A673 (cell line): ENCODE measurements at regions not wholly inside any gene's neighbourhood (a gene's known extent, or its start where the extent isn't known, plus 50 kb on each side); places are given as distances from the start of the nearest gene placed in this dataset.

Experiments
- BruUV-seq: library from RNA; stranded (reverse); fragments of 400-500 nt; replicated peaks from 2 replicates; lab custom pipeline; 2021; lab: Mats Ljungman, UMichigan
- CTCF ChIA-PET: fragments of 300-600 bp; sonication (Branson Sonifier 250); formaldehyde crosslinking; loops from one replicate; lab custom pipeline; 2022; ENCODE audit warnings: antibody characterized with exemption; lab: Charles Lee
- POLR2A ChIA-PET: fragments of 300-600 bp; sonication (Branson Sonifier 250); formaldehyde crosslinking; loops from one replicate; lab custom pipeline; 2022; ENCODE audit warnings: antibody characterized with exemption; ENCODE audit not compliant: low non-redundant PET; lab: Charles Lee
- DNase-seq: peaks from one replicate; pipeline ENCODE4 v3.0.0-alpha.2; 2015; ENCODE audit warnings: low spot score
- H3K27ac ChIP-seq: fragments of 200-600 bp; sonication (generic); 2 replicates; pipeline ENCODE4 v1.5.1; 2016; ENCODE audit warnings: mixed run types, low read depth, mild to moderate bottlenecking, mixed read lengths, antibody characterized with exemption, low read length; ENCODE audit not compliant: poor library complexity, severe bottlenecking
- H3K27me3 ChIP-seq: fragments of 200-600 bp; sonication (generic); replicated peaks from 2 replicates; pipeline ENCODE4 v1.6.1; 2017; ENCODE audit warnings: mixed run types, low read depth, mild to moderate bottlenecking, mixed read lengths, antibody characterized with exemption, low read length; ENCODE audit not compliant: insufficient read depth, poor library complexity
- H3K36me3 ChIP-seq: fragments of 200-600 bp; sonication (generic); 2 replicates; pipeline ENCODE4 v1.6.1; 2016; ENCODE audit warnings: mixed run types, mild to moderate bottlenecking, mixed read lengths, antibody characterized with exemption, low read length; ENCODE audit not compliant: insufficient read depth, poor library complexity, severe bottlenecking
- H3K4me1 ChIP-seq: fragments of 200-600 bp; sonication (generic); 2 replicates; pipeline ENCODE4 v1.6.1; 2017; ENCODE audit warnings: mixed run types, mild to moderate bottlenecking, mixed read lengths, antibody characterized with exemption, low read length; ENCODE audit not compliant: insufficient read depth, poor library complexity, severe bottlenecking
- H3K4me3 ChIP-seq: fragments of 200-600 bp; sonication (generic); 2 replicates; pipeline ENCODE4 v1.5.1; 2016; ENCODE audit warnings: low read depth, mixed run types, mild to moderate bottlenecking, mixed read lengths, low read length; ENCODE audit not compliant: poor library complexity, severe bottlenecking
- H3K9me3 ChIP-seq: fragments of 200-600 bp; sonication (generic); 2 replicates; pipeline ENCODE4 v1.6.1; 2016; ENCODE audit warnings: mixed run types, low read depth, mild to moderate bottlenecking, mixed read lengths, antibody characterized with exemption, low read length; ENCODE audit not compliant: poor library complexity, severe bottlenecking
- EZH2 ChIP-seq: fragments of 200-600 bp; sonication (generic); IDR thresholded peaks from 2 replicates; pipeline ENCODE4 v1.6.1; 2017; ENCODE audit warnings: borderline replicate concordance, low read depth, mild to moderate bottlenecking, mixed read lengths, antibody characterized with exemption, low read length; ENCODE audit not compliant: poor library complexity, severe bottlenecking
- intact Hi-C: fragments of 100-400 bp; cut with micrococcal nuclease; formaldehyde crosslinking; loops from one replicate; pipeline ENCODE4 v1.10.0; 2022; ENCODE audit not compliant: unreplicated experiment
- TF ChIP-seq, protein P1 (sequence below): fragments of 300-800, 200-600 bp; sonication (generic); conservative IDR thresholded peaks from 2 replicates; pipeline ENCODE4 v1.5.1; 2017; ENCODE audit warnings: low read depth, mild to moderate bottlenecking, antibody characterized with exemption, low read length, moderate library complexity, mixed read lengths

- TF ChIP-seq, protein P1, sequence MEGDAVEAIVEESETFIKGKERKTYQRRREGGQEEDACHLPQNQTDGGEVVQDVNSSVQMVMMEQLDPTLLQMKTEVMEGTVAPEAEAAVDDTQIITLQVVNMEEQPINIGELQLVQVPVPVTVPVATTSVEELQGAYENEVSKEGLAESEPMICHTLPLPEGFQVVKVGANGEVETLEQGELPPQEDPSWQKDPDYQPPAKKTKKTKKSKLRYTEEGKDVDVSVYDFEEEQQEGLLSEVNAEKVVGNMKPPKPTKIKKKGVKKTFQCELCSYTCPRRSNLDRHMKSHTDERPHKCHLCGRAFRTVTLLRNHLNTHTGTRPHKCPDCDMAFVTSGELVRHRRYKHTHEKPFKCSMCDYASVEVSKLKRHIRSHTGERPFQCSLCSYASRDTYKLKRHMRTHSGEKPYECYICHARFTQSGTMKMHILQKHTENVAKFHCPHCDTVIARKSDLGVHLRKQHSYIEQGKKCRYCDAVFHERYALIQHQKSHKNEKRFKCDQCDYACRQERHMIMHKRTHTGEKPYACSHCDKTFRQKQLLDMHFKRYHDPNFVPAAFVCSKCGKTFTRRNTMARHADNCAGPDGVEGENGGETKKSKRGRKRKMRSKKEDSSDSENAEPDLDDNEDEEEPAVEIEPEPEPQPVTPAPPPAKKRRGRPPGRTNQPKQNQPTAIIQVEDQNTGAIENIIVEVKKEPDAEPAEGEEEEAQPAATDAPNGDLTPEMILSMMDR, result no peak
- no peak for TF ChIP-seq EZH2
- CTCF ChIA-PET, result no interaction called here
- H3K27me3 ChIP-seq, result peaks cover 80% of the 10 kb centered on the region
- no peak overlapping the region for H3K4me3 ChIP-seq
- intact Hi-C loops, result no loop called here
- DNase-seq, result no peak
- H3K36me3 ChIP-seq, result no peaks in the 10 kb centered on the region
- POLR2A ChIA-PET, result no interaction called here
- no peaks in the 10 kb centered on the region for H3K9me3 ChIP-seq
- BruUV-seq, result no TSS peak
- no peaks in the 10 kb centered on the region for H3K4me1 ChIP-seq
- no peak overlapping the region for H3K27ac ChIP-seq
Measured at GRCh38 chr17:79473876-79474440, 136.9 kb downstream of the RBFOX3 start.

GRCh38 chr17:79473111-79473875 is 137.6 kb downstream of the RBFOX3 start:
- no peaks in the 10 kb centered on the region for H3K9me3 ChIP-seq
- intact Hi-C loops, result no loop called here
- BruUV-seq, result no TSS peak
- no peak overlapping the region for H3K27ac ChIP-seq
- H3K4me1 ChIP-seq, result no peaks in the 10 kb centered on the region
- no peaks in the 10 kb centered on the region for H3K36me3 ChIP-seq
- TF ChIP-seq EZH2, result no peak
- TF ChIP-seq, protein P1, result no peak
- ChIA-PET POLR2A (no interaction called here), CTCF (no interaction called here)
- H3K4me3 ChIP-seq, result no peak overlapping the region
- H3K27me3 ChIP-seq, result peaks cover 78% of the 10 kb centered on the region
- DNase-seq, result no peak

GRCh38 chr17:79470754-79471153 is 140.1 kb downstream of the RBFOX3 start:
- ChIA-PET CTCF (interaction anchor here (0.7 kb wide), 1 partner anchor 432 kb away, joined by 3 read pairs; no protein-coding TSS in a partner anchor), POLR2A (interaction anchor here (0.6 kb wide), 1 partner anchor 12 kb away, joined by 3 read pairs; no protein-coding TSS in a partner anchor)
- Histone ChIP-seq H3K4me3 (no peak overlapping the region), H3K27ac (no peak overlapping the region), H3K9me3 (no peaks in the 10 kb centered on the region), H3K4me1 (no peaks in the 10 kb centered on the region), H3K36me3 (no peaks in the 10 kb centered on the region), H3K27me3 (peaks cover 62% of the 10 kb centered on the region)
- TF ChIP-seq, protein P1, result no peak
- no peak for TF ChIP-seq EZH2
- no peak for DNase-seq
- intact Hi-C loops, result no loop called here
- no TSS peak for BruUV-seq
